ENCODE measurements at regions not wholly inside any gene's neighbourhood (a gene's known extent, or its start where the extent isn't known, plus 50 kb on each side); places are given as distances from the start of the nearest gene placed in this dataset.

GRCh38 chr10:26627324-26627723 lies 70.2 kb upstream of the PDSS1 start:
- TF ChIP-seq POLR2A (IDR thresholded peaks at IDR 0.05; ENCODE audit: low read depth, low read length) (no peak), CHD1 (IDR thresholded peaks at IDR 0.05; ENCODE audit: low read depth, low read length) (no peak), CTCF (conservative IDR thresholded peaks at IDR 0.05; ENCODE audit: low read depth, low read length) (no peak), ELK1 (IDR thresholded peaks at IDR 0.05; ENCODE audit: borderline replicate concordance, low read depth, low read length) (no peak), RAD21 (IDR thresholded peaks at IDR 0.05; ENCODE audit: low read length) (no peak), RFX5 (IDR thresholded peaks at IDR 0.05; ENCODE audit: low read depth, low read length) (no peak), RCOR1 (IDR thresholded peaks at IDR 0.05; ENCODE audit: insufficient replicate concordance, low read length) (no peak), USF2 (IDR thresholded peaks at IDR 0.05; ENCODE audit: low read depth, low read length) (no peak), CEBPB (IDR thresholded peaks at IDR 0.05; ENCODE audit: low read depth, low read length) (no peak), MAZ (IDR thresholded peaks at IDR 0.05; ENCODE audit: borderline replicate concordance, low read depth, low read length) (no peak), BHLHE40 (IDR thresholded peaks at IDR 0.05; ENCODE audit: low read depth, low read length) (no peak), MXI1 (IDR thresholded peaks at IDR 0.05; ENCODE audit: borderline replicate concordance, low read depth, low read length) (no peak), SMC3 (IDR thresholded peaks at IDR 0.05; ENCODE audit: low read depth, low read length) (no peak), MAFK (IDR thresholded peaks at IDR 0.05; ENCODE audit: low read depth, low read length) (no peak)
